ENCODE measurements at regions not wholly inside any gene's neighbourhood (a gene's known extent, or its start where the extent isn't known, plus 50 kb on each side); places are given as distances from the start of the nearest gene placed in this dataset.

- FAIRE-seq = no peak
- DNase-seq (ENCODE audit: insufficient read length, low spot score) = no peak
- TF ChIP-seq SPI1 (IDR thresholded peaks at IDR 0.05; ENCODE audit: low read depth, low read length) (no peak), PAX5 (IDR thresholded peaks at IDR 0.05; ENCODE audit: insufficient read depth, low read length, severe bottlenecking) (no peak), TAF1 (IDR thresholded peaks at IDR 0.05; ENCODE audit: low read depth, low read length) (no peak), POLR2A (IDR thresholded peaks at IDR 0.05; ENCODE audit: low read depth, low read length) (no peak), POLR2AphosphoS5 (IDR thresholded peaks at IDR 0.05; ENCODE audit: low read depth, low read length) (no peak), POU2F2 (IDR thresholded peaks at IDR 0.05; ENCODE audit: low read depth, low read length) (no peak)
These were observed 150.3 kb upstream of the NDUFV2 start for GRCh38 chr18:8952174-8952573.

DNA sequence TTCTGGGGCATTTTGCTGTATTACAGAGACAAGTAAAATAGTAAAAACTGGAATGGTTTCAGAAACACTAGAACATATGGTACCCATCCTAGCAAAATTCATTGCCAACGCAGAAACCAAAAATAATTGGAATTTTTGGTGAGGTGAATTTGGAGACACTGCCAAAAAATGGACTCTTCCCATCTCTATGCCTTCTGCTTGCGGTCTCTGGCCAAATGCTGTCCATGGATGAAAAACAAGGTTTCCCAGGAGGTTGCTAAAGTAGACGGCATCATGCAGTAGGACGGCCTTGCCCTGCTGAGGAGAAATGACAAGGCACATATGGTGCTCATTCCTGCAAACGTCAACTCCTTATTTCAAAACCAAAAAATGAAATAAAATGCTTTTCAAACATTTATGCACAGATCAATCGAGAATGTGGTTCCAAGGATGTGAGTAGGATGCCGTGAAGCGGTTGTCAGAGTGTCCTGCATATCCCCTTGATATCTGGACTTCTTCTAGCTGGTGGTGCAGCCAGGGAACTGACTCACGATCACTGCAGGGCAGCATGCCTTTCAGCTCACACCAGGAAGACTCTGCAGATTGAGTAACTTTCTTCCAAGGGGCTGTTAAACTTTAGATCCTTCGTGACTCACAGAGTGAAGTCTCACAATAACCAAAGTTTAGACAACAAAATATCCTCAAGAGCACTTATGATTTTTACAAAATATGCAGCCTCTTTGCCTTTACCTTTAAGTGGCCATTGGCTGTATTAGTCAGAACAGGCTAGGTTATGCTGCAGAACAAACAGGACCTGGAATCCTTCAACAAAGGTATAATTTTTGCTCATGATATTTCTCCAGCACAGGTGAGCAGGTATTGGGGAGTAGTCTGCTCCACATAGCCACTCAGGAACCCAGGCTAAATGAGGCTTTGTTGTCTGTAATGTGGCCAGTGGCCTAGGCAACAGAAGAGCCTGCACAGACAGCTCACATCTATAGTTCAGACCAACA, 149.4 kb upstream of the NDUFV2 start:
- no peak for DNase-seq (ENCODE audit: insufficient read length, low spot score)
- FAIRE-seq = no peak
- TF ChIP-seq POLR2A (IDR thresholded peaks at IDR 0.05; ENCODE audit: low read depth, low read length) (no peak), POU2F2 (IDR thresholded peaks at IDR 0.05; ENCODE audit: low read depth, low read length) (no peak), POLR2AphosphoS5 (IDR thresholded peaks at IDR 0.05; ENCODE audit: low read depth, low read length) (no peak), PAX5 (IDR thresholded peaks at IDR 0.05; ENCODE audit: insufficient read depth, low read length, severe bottlenecking) (no peak)

DNA sequence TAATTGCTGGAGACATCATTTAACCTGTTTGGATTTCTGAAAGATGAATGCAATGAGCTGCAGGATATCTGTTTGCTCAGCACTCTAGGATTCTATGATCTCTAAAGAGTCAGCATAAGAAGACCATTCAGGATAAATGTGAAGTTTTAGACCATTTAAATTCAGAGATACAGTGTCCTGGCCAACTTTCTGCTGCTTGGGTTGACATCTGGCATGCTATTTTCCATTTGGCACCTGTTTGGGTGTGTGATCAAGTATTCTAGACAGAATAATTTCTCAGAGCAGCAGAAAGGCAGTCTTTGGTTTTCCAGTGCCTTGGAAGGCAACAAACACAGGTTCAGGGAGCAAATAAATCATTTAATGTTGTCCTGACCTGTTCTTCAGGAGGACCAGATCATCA, 144.8 kb upstream of the NDUFV2 start:
- FAIRE-seq (no peak), DNase-seq (ENCODE audit: insufficient read length, low spot score) (no peak)
- TF ChIP-seq SPI1 (IDR thresholded peaks at IDR 0.05; ENCODE audit: low read depth, low read length) = no peak

DNA sequence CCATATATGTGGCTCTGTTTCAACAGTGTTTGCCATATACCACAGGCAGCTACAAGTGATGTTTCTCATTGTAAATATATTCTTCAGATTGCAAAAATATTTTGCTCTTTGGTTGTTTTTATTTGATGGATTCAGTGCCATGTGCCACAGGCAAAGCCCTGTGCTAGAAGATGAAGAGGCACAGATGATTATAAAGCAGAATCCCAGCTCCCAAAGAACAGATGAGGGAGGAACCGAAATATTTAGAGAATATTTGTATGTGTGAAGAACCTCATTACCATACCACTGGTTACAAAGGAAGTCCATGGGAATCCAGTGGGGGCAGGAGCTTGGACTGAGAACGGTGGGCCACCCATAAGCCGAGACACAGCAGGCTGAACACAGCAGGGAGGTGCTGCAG, 143.8 kb upstream of the NDUFV2 start:
- TF ChIP-seq PAX5 (IDR thresholded peaks at IDR 0.05; ENCODE audit: insufficient read depth, low read length, severe bottlenecking) = no peak
- no peak for TF ChIP-seq POU2F2 (IDR thresholded peaks at IDR 0.05; ENCODE audit: low read depth, low read length)
- no peak for TF ChIP-seq POLR2AphosphoS5 (IDR thresholded peaks at IDR 0.05; ENCODE audit: low read depth, low read length)
- no peak for TF ChIP-seq TAF1 (IDR thresholded peaks at IDR 0.05; ENCODE audit: low read depth, low read length)
- no peak for TF ChIP-seq SPI1 (IDR thresholded peaks at IDR 0.05; ENCODE audit: low read depth, low read length)
- no peak for TF ChIP-seq POLR2A (IDR thresholded peaks at IDR 0.05; ENCODE audit: low read depth, low read length)
- DNase-seq (ENCODE audit: insufficient read length, low spot score) (no peak), FAIRE-seq (no peak)

- TF ChIP-seq POU2F2 (IDR thresholded peaks at IDR 0.05; ENCODE audit: low read depth, low read length) (no peak), POLR2AphosphoS5 (IDR thresholded peaks at IDR 0.05; ENCODE audit: low read depth, low read length) (no peak), POLR2A (IDR thresholded peaks at IDR 0.05; ENCODE audit: low read depth, low read length) (no peak), PAX5 (IDR thresholded peaks at IDR 0.05; ENCODE audit: insufficient read depth, low read length, severe bottlenecking) (no peak), TAF1 (IDR thresholded peaks at IDR 0.05; ENCODE audit: low read depth, low read length) (no peak), SPI1 (IDR thresholded peaks at IDR 0.05; ENCODE audit: low read depth, low read length) (no peak)
- no peak for FAIRE-seq
- DNase-seq (ENCODE audit: insufficient read length, low spot score) = no peak
These were observed 142.9 kb upstream of the NDUFV2 start for GRCh38 chr18:8959551-8960135.

DNA sequence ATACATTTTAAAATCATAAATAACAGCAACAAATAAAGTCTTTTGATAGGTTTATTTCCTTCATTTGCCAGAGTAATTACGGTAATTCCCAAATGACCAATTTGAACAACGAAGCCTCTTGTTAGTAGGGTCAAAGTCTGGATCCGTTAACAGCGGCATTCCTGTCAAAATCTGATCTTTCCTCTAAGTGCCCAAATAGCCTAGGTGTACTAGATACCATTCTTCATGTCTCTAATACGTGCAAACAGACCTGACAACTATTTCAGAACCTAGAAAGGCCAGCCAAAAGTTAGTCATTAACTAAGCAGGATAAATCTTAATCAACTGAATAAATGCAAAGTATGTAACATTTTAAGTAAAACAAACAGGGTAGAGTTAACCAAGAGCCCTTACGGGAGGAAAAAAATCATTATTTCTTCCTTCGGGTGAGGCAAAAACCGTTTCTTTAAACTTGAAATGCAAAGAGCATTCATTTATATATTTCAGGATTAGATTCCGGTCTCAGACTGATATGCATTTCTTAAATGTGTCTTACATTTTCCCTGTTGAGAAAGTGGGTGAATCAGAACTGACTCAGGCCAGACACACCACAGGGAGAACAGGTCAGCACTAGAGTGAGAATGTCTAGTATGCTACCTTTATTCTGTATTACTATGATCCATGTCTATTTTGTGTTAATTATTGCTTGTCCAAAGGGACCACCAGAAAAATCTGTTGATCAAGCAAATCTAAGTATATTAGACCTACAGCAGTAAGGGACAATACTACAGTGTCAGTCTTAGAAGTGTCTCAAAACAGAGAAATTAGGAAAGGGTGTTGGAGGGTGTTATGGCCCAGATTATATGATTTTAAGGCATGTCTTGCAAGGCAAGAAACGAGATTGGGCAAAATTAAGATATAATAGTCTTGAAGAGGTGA, 141.5 kb upstream of the NDUFV2 start:
- DNase-seq (ENCODE audit: insufficient read length, low spot score) = no peak
- TF ChIP-seq POU2F2 (IDR thresholded peaks at IDR 0.05; ENCODE audit: low read depth, low read length) (no peak), PAX5 (IDR thresholded peaks at IDR 0.05; ENCODE audit: insufficient read depth, low read length, severe bottlenecking) (no peak), POLR2AphosphoS5 (IDR thresholded peaks at IDR 0.05; ENCODE audit: low read depth, low read length) (no peak), SPI1 (IDR thresholded peaks at IDR 0.05; ENCODE audit: low read depth, low read length) (no peak), TAF1 (IDR thresholded peaks at IDR 0.05; ENCODE audit: low read depth, low read length) (no peak), POLR2A (IDR thresholded peaks at IDR 0.05; ENCODE audit: low read depth, low read length) (no peak)
- no peak for FAIRE-seq

DNA sequence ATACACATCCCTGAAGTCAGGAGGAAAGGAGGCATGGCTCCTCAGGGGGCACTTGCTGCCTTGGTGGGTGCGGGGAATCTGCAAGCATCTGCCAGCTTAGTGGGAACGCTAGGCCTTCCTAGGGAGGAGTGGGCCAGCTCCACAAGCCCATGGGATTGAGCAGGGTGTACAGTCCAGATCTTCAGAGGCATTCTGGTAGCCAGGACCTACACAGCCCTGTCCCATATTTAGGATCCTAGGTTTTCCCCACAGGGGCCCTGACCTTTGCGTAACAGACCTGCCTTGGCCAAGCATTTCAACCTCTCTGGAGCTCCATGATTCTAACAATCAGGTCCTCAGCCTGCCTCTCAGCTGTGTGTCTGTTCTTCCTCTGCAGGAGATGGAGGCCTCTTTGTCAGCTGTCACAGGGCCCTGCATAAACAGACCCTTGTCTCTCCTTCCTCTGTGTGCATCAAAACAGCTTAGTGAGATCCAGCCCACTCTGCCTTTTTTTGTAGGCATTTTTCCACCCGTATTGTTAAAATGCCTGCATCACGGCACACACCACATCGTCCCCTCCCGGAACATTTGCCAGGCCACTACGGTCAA, 140.2 kb upstream of the NDUFV2 start:
- no peak for TF ChIP-seq SPI1 (IDR thresholded peaks at IDR 0.05; ENCODE audit: low read depth, low read length)
- no peak for TF ChIP-seq POU2F2 (IDR thresholded peaks at IDR 0.05; ENCODE audit: low read depth, low read length)
- no peak for TF ChIP-seq POLR2AphosphoS5 (IDR thresholded peaks at IDR 0.05; ENCODE audit: low read depth, low read length)
- no peak for TF ChIP-seq PAX5 (IDR thresholded peaks at IDR 0.05; ENCODE audit: insufficient read depth, low read length, severe bottlenecking)
- TF ChIP-seq TAF1 (IDR thresholded peaks at IDR 0.05; ENCODE audit: low read depth, low read length) = no peak
- DNase-seq (ENCODE audit: insufficient read length, low spot score) (no peak), FAIRE-seq (no peak)

- DNase-seq (ENCODE audit: insufficient read length, low spot score) (no peak), FAIRE-seq (peak; percentile 88)
- TF ChIP-seq SPI1 (IDR thresholded peaks at IDR 0.05; ENCODE audit: low read depth, low read length) (no peak), POU2F2 (IDR thresholded peaks at IDR 0.05; ENCODE audit: low read depth, low read length) (no peak), POLR2AphosphoS5 (IDR thresholded peaks at IDR 0.05; ENCODE audit: low read depth, low read length) (no peak), TAF1 (IDR thresholded peaks at IDR 0.05; ENCODE audit: low read depth, low read length) (no peak), PAX5 (IDR thresholded peaks at IDR 0.05; ENCODE audit: insufficient read depth, low read length, severe bottlenecking) (no peak)
These were observed 139.5 kb upstream of the NDUFV2 start for GRCh38 chr18:8962855-8963635.
